ENCODE measurements at regions not wholly inside any gene's neighbourhood (a gene's known extent, or its start where the extent isn't known, plus 50 kb on each side); places are given as distances from the start of the nearest gene placed in this dataset.

DNA sequence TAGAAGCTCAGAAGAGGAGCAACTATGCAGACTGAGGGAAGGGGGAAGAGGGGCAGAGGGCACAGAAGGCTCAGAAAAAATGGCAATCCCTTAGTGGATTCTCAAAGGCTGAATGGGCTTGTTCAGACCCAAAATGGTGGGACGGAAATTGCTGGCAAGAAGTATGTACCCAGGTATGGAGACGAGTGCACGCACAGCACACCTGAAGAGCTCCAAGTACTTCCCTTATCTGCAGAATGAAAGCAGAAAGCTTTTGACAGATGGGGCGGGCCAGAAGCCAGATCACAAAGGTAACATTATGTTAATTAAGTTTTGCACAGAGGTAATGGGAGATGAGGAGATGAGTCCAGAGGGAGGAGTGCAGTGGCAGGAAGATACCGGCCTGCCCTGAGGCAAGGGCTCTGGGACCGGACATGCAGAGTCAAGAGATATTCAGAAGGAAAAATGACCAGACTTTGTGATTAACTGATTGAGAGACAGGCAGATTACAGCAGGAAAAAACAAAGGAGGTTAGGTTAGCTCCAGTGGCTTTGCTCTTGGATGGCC is 138.1 kb upstream of the PIK3R1 start:
- ATAC-seq (ENCODE audit: low read depth) (no peak), DNase-seq (no peak)
- no peak overlapping the region for H3K4me2 ChIP-seq (replicated peaks; ENCODE audit: low read depth, low read length, poor library complexity, severe bottlenecking)
- Mint-ChIP-seq H3K27me3 (peaks cover 6% of the 10 kb centered on the region), H3K4me3 (no peak overlapping the region), H3K9me3 (ENCODE audit: insufficient read depth) (no peaks in the 10 kb centered on the region), H3K4me1 (no peaks in the 10 kb centered on the region), H3K27ac (no peak overlapping the region)
- no peak overlapping the region for H3K4me3 ChIP-seq (ENCODE audit: control extremely low read depth in 1 of 5, extremely low read depth in 1 of 5, insufficient read depth in 1 of 5, low read depth in 2 of 5, low read length in 4 of 5)
- no peak overlapping the region for H3K27ac ChIP-seq (ENCODE audit: low read length in 2 of 2)
- H3K27me3 ChIP-seq (replicated peaks in 1 of 4; ENCODE audit: control extremely low read depth in 1 of 4, control insufficient read depth in 3 of 4, insufficient read depth in 4 of 4, low read length in 3 of 4): peaks cover 0 to 4% (median 0%) of the 10 kb centered on the region in 4 experiments
- no peak overlapping the region for H3K9ac ChIP-seq (ENCODE audit: low read length)
- H3K79me2 ChIP-seq (ENCODE audit: control insufficient read depth, insufficient read depth, low read length): no peaks in the 10 kb centered on the region
- no peaks in the 10 kb centered on the region for H4K20me1 ChIP-seq (ENCODE audit: control insufficient read depth, insufficient read depth, low read length, poor library complexity, severe bottlenecking)
- H2AFZ ChIP-seq (ENCODE audit: insufficient read depth, low read depth, low read length, poor library complexity, severe bottlenecking): no peak overlapping the region
- POLR2A ChIA-PET: no interaction called here
- no peaks in the 10 kb centered on the region for H3K9me3 ChIP-seq (ENCODE audit: control extremely low read depth in 1 of 3, control insufficient read depth in 2 of 3, insufficient read depth in 1 of 3, low read length in 2 of 3)
- H3K4me1 ChIP-seq (ENCODE audit: control insufficient read depth in 2 of 2, insufficient read depth in 2 of 2, low read length in 2 of 2): no peaks in the 10 kb centered on the region
- TF ChIP-seq, protein P1, sequence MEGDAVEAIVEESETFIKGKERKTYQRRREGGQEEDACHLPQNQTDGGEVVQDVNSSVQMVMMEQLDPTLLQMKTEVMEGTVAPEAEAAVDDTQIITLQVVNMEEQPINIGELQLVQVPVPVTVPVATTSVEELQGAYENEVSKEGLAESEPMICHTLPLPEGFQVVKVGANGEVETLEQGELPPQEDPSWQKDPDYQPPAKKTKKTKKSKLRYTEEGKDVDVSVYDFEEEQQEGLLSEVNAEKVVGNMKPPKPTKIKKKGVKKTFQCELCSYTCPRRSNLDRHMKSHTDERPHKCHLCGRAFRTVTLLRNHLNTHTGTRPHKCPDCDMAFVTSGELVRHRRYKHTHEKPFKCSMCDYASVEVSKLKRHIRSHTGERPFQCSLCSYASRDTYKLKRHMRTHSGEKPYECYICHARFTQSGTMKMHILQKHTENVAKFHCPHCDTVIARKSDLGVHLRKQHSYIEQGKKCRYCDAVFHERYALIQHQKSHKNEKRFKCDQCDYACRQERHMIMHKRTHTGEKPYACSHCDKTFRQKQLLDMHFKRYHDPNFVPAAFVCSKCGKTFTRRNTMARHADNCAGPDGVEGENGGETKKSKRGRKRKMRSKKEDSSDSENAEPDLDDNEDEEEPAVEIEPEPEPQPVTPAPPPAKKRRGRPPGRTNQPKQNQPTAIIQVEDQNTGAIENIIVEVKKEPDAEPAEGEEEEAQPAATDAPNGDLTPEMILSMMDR (IDR thresholded peaks at IDR 0.05): no peak
- TF ChIP-seq EZH2 (IDR thresholded peaks at IDR 0.05; ENCODE audit: borderline replicate concordance, insufficient read depth, low read depth, low read length, poor library complexity, severe bottlenecking): no peak
- H3K36me3 ChIP-seq (replicated peaks in 1 of 2; ENCODE audit: control extremely low read depth in 1 of 2, control insufficient read depth in 1 of 2, extremely low read depth in 1 of 2, insufficient read depth in 2 of 2, low read length in 1 of 2): no peaks in the 10 kb centered on the region
- intact Hi-C loops (cut with micrococcal nuclease): no loop called here
- CTCF ChIA-PET: no interaction called here
- WGBS (ENCODE audit: insufficient coverage): 94% methylated on average over 6 of the region's 6 CpGs

DNA sequence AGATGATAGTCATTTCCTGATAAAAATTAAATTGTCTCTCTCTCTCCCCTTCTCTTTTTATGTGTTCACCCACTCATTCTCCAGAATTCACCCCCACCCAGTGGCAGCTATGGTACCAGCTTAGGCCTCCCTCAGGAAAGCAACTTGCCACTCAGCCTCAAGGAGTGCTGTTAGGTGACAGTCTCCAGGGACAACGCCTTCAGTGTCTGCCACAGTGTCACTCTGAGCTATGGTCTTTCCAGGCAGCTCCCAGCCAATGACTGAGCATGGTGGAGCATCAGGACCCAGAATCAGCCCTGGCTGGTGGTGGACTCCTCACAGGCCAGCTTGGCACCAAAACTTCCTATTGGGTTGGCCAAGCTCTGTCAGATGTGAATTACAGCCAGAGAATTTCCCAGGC is 140.9 kb upstream of the PIK3R1 start:
- TF ChIP-seq EZH2 (IDR thresholded peaks at IDR 0.05; ENCODE audit: borderline replicate concordance, insufficient read depth, low read depth, low read length, poor library complexity, severe bottlenecking): no peak
- TF ChIP-seq, protein P1 (IDR thresholded peaks at IDR 0.05): no peak
- DNase-seq (no peak), ATAC-seq (ENCODE audit: low read depth) (no peak)
- peaks cover 9% of the 10 kb centered on the region for H3K27me3 Mint-ChIP-seq
- H3K9me3 Mint-ChIP-seq (ENCODE audit: insufficient read depth): no peaks in the 10 kb centered on the region
- no peak overlapping the region for H3K4me3 Mint-ChIP-seq
- Histone ChIP-seq H3K27ac (ENCODE audit: low read length in 2 of 2) (no peak overlapping the region), H4K20me1 (ENCODE audit: control insufficient read depth, insufficient read depth, low read length, poor library complexity, severe bottlenecking) (no peaks in the 10 kb centered on the region), H3K4me2 (replicated peaks; ENCODE audit: low read depth, low read length, poor library complexity, severe bottlenecking) (no peak overlapping the region), H3K27me3 (replicated peaks in 1 of 4; ENCODE audit: control extremely low read depth in 1 of 4, control insufficient read depth in 3 of 4, insufficient read depth in 4 of 4, low read length in 3 of 4) (no peaks in the 10 kb centered on the region), H3K4me1 (ENCODE audit: control insufficient read depth in 2 of 2, insufficient read depth in 2 of 2, low read length in 2 of 2) (no peaks in the 10 kb centered on the region), H3K36me3 (replicated peaks in 1 of 2; ENCODE audit: control extremely low read depth in 1 of 2, control insufficient read depth in 1 of 2, extremely low read depth in 1 of 2, insufficient read depth in 2 of 2, low read length in 1 of 2) (no peaks in the 10 kb centered on the region), H2AFZ (ENCODE audit: insufficient read depth, low read depth, low read length, poor library complexity, severe bottlenecking) (no peak overlapping the region), H3K4me3 (ENCODE audit: control extremely low read depth in 1 of 5, extremely low read depth in 1 of 5, insufficient read depth in 1 of 5, low read depth in 2 of 5, low read length in 4 of 5) (no peak overlapping the region), H3K79me2 (ENCODE audit: control insufficient read depth, insufficient read depth, low read length) (no peaks in the 10 kb centered on the region), H3K9ac (ENCODE audit: low read length) (no peak overlapping the region), H3K9me3 (ENCODE audit: control extremely low read depth in 1 of 3, control insufficient read depth in 2 of 3, insufficient read depth in 1 of 3, low read length in 2 of 3) (peaks cover 0 to 3% (median 0%) of the 10 kb centered on the region in 3 donors)
- ChIA-PET POLR2A (no interaction called here), CTCF (no interaction called here)
- H3K4me1 Mint-ChIP-seq: peaks cover 2% of the 10 kb centered on the region
- 79% methylated on average over 1 of the region's 1 CpG for WGBS (ENCODE audit: insufficient coverage)
- H3K27ac Mint-ChIP-seq: no peak overlapping the region
- intact Hi-C loops (cut with micrococcal nuclease): no loop called here

Data from B cell (primary cell).